ENCODE measurements at regions not wholly inside any gene's neighbourhood (a gene's known extent, or its start where the extent isn't known, plus 50 kb on each side); places are given as distances from the start of the nearest gene placed in this dataset.

- no peak overlapping the region for H3K4me3 Mint-ChIP-seq (ENCODE audit: unreplicated experiment)
- H3K4me1 Mint-ChIP-seq (ENCODE audit: low read depth): peaks cover 34% of the 10 kb centered on the region
- DNase-seq (ENCODE audit: low spot score): no peak
- no peak overlapping the region for H3K27ac Mint-ChIP-seq (ENCODE audit: unreplicated experiment)
- peaks cover 1% of the 10 kb centered on the region for H3K36me3 Mint-ChIP-seq (ENCODE audit: low read depth)
- no peak for TF ChIP-seq CTCF (IDR thresholded peaks at IDR 0.05)
- no peaks in the 10 kb centered on the region for H3K9me3 Mint-ChIP-seq (ENCODE audit: low read depth)
- H3K27me3 Mint-ChIP-seq (ENCODE audit: low read depth): peaks cover 14% of the 10 kb centered on the region
Measured at GRCh38 chr2:71878626-71879508, 268.8 kb downstream of the CYP26B1 start.

GRCh38 chr2:71877636-71878035, 270.0 kb downstream of the CYP26B1 start:
- no peak for DNase-seq (ENCODE audit: low spot score)
- TF ChIP-seq CTCF (IDR thresholded peaks at IDR 0.05): no peak
- H3K36me3 Mint-ChIP-seq (ENCODE audit: low read depth): peaks cover 1% of the 10 kb centered on the region
- peaks cover 23% of the 10 kb centered on the region for H3K4me1 Mint-ChIP-seq (ENCODE audit: low read depth)
- peaks cover 18% of the 10 kb centered on the region for H3K27me3 Mint-ChIP-seq (ENCODE audit: low read depth)
- H3K4me3 Mint-ChIP-seq (ENCODE audit: unreplicated experiment): no peak overlapping the region
- no peak overlapping the region for H3K27ac Mint-ChIP-seq (ENCODE audit: unreplicated experiment)
- no peaks in the 10 kb centered on the region for H3K9me3 Mint-ChIP-seq (ENCODE audit: low read depth)

- Mint-ChIP-seq H3K36me3 (ENCODE audit: low read depth) (peaks cover 1% of the 10 kb centered on the region), H3K27me3 (ENCODE audit: low read depth) (peaks cover 18% of the 10 kb centered on the region), H3K27ac (ENCODE audit: unreplicated experiment) (no peak overlapping the region)
Measured at GRCh38 chr2:71876542-71877451, 270.9 kb downstream of the CYP26B1 start.

GRCh38 chr2:71872466-71873051, 275.1 kb downstream of the CYP26B1 start:
- Mint-ChIP-seq H3K27ac (ENCODE audit: unreplicated experiment) (no peak overlapping the region), H3K4me1 (ENCODE audit: low read depth) (no peaks in the 10 kb centered on the region), H3K4me3 (ENCODE audit: unreplicated experiment) (no peak overlapping the region), H3K27me3 (ENCODE audit: low read depth) (peaks cover 25% of the 10 kb centered on the region), H3K9me3 (ENCODE audit: low read depth) (no peaks in the 10 kb centered on the region), H3K36me3 (ENCODE audit: low read depth) (no peaks in the 10 kb centered on the region)
- TF ChIP-seq CTCF (IDR thresholded peaks at IDR 0.05): no peak
- DNase-seq (ENCODE audit: low spot score): no peak

More at GRCh38 chr2:71876542-71877451, 270.9 kb downstream of the CYP26B1 start:
- DNase-seq (ENCODE audit: low spot score): no peak
- Mint-ChIP-seq H3K9me3 (ENCODE audit: low read depth) (no peaks in the 10 kb centered on the region), H3K4me3 (ENCODE audit: unreplicated experiment) (no peak overlapping the region), H3K4me1 (ENCODE audit: low read depth) (peaks cover 16% of the 10 kb centered on the region)
- no peak for TF ChIP-seq CTCF (IDR thresholded peaks at IDR 0.05)
